Activated CD4-positive, alpha-beta T cell treated with anti-CD3 and anti-CD28 coated beads, Interleukin-2, amount 50 U/mL, for 48 hours (primary cell): ENCODE measurements at regions not wholly inside any gene's neighbourhood (a gene's known extent, or its start where the extent isn't known, plus 50 kb on each side); places are given as distances from the start of the nearest gene placed in this dataset.

Source experiments
- DNase-seq, 2 experiments: peaks; one replicate each; pipeline ENCODE4 v3.0.0-alpha.2; 2020

DNA sequence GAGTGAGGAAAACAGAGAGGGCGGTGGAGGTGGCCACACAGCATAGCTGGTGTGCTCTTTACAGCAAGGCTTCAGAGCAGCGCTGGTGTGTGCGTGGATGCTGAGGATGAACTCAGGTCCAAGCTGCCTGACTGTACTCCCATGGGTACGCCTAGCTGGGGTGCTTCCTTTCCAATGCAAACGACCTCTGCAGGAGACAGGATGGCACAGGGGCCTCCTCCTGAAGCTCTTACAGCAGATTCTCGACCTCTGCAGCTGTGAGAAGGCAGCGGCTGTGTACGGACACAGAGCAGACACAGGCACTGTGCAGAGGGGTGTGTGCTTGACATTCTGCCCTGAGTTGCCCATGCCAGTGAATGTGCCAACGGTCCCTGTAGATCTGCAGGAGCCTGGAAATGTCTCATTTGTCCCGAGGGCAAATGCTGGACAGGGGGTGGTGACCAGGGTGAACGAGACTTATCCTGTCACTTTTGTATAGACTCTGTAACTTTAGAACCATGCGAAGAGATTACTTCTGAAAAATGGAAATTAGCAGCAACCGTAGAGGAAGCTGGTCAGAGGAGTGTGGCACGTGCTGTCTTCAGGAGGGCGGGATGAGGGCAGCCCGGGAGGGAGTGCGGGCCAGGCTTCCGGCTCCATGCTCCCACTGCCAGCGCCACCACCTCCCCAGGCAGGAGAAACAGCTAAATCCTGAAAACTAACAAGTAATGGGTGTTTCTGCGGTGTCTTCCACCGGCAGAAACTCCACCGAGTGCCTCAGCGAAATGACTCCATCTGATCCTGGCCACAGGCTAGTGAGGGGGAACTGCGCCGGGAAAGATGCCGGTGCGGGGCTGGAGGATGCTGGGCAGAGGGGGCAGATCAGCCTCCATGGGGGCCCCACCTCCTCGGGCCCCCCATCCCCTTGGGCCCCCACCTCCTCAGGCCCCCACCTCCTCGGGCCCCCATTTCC is 120.9 kb upstream of the RPS6KA2 start:
- no peak for DNase-seq

DNA sequence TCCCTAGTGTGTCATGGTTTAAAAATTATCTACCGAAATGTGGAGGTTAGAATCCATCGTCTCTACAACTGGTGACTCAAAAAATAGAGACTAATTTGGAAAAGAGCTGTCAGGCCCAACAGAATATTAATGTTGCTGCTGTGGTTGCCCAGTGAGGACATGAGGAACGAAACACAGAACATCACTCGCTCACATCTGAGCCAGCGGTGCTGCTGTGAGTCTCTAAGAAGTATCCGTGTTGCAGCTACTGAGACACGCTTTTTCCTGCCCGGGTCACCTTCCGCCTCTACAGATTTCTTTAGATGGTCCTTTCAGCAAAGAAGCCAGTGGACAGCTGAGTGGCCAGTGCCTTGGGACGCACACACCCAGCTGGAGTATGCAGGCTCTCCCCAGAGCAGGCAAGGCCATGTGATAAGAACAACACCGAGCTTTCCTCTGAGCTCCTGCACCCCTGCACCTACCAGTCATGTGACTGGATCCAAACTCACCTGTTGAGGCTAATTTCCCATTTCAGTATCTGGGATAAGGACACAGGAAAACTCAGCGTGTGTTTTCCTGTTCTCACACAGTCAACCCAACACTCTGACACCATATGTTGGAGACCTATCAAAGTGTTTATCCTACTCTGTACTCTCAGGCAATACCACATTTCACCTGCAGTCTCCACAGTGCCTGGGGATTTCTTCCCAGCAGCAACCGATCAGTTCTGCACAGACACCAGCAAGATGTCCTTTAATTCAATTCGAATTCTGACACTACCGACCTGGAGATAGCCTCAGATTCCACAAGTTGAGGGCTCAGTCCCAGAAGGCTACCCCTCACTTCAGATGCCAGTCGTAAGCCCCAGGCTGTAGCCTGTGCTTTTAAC is 119.0 kb upstream of the RPS6KA2 start:
- DNase-seq, result no peak

DNA sequence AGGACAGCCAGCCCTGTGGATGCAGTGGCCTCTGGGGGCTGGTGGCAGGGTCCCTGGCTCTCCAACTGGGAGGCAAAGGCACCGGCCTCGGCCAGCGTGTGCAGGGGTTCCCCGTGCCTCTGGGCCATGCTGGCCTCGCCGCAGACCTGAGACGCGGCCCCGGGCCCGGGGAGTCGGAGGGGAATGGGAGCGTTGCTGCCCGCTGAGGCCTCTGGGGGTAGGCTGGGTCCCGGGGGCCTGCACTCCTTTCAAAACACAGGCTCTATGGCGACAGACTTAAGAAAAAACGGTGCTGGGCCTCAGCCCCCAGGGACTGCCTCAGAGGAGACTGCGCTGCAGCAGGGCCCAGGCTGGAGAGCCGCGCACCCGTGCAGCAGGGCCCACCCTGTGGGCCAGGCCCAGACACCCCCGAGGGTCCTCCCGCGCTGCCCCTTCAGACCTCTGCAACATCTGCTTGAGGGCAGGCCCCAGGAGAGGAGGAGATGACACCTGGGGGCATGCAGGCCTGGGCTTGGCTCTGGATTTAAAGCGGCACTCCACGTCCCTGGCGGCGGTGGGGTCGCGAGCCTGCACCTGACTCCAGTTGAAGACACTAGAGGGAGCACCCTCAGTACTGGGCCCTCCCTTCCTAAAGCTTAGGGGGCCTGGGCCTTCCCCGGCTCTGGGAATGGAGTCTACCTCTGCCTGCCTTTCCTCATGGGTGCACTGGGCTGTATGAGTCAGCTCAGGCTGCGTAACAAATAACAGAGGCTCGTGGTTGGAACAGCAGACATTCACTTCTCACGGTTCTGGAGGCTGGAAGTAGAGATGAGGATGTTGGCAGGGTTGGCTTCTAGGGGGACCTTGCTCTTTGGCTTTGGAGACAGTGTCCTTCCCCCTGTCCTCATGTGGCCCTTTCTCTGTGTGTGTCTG is 117.4 kb upstream of the RPS6KA2 start:
- no peak for DNase-seq

DNA sequence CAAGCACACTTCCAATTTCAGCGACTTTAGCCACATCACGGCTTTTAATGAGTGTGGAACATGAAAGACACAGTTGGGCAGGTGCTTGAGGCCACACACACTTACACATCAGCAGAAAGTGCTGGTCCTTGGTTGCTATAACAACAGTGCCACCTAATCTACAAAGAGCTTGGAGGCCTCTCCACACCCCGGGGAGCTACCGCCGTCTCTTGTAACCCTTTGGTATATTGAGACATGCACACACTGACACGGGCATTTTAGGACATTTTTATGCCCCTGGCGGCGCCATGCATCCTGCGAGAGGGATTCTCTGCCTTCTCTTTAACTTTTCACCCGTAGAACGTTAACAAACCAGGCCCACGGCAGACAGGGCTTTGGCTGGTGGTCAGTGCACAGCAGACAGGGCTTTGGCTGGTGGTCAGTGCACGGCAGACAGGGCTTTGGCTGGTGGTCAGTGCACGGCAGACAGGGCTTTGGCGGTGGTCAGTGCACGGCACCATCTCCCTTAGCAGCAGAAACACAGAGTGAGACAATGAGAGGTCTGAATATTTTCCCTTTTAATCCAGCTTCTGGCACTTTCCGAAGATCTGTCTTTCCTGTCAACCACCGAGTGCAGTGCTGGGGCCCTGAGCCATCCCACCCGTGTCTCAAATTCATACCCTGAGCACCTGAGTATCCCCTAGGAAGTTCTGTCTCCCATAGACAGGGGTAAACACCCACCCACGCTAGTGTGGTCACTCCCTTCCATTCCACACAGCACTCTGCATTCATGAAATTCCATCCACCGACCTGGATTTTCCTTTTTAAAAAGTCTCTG is 116.6 kb upstream of the RPS6KA2 start:
- no peak for DNase-seq

DNA sequence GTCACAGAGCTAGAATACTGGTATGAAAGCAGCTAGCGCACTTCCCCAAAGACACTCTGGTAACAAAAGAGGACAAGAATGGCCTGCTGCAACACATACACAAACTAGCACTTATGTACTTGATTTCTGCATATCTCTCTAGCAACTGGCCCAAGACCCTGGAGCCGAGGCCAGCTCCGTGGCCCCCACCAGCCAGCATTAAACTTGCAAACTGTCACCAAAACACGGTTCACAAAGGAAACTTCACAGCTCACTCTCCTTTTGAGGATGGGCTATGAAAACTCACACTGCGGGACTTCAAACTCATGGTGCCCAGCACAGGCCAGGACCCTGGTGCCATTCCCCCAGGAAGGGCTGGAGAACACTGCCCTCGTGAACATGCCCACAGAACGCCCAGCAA is 115.9 kb upstream of the RPS6KA2 start:
- no peak for DNase-seq

DNA sequence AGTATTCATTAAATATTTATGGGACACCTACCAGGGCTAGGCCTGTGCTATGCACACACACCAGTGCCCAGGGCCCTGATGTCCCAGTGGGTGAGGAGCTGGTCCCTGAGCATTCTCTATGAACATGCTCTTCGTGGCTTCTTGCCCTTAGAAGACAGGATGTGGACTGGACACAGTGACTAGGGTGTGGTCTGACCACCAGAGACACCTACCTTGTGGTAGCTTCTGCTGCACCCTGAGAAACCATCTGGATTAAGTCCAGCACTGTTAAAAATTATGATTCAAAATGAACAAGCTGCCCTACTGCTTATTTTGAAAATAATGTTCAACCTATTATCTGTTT is 112.9 kb upstream of the RPS6KA2 start:
- DNase-seq, result no peak

DNA sequence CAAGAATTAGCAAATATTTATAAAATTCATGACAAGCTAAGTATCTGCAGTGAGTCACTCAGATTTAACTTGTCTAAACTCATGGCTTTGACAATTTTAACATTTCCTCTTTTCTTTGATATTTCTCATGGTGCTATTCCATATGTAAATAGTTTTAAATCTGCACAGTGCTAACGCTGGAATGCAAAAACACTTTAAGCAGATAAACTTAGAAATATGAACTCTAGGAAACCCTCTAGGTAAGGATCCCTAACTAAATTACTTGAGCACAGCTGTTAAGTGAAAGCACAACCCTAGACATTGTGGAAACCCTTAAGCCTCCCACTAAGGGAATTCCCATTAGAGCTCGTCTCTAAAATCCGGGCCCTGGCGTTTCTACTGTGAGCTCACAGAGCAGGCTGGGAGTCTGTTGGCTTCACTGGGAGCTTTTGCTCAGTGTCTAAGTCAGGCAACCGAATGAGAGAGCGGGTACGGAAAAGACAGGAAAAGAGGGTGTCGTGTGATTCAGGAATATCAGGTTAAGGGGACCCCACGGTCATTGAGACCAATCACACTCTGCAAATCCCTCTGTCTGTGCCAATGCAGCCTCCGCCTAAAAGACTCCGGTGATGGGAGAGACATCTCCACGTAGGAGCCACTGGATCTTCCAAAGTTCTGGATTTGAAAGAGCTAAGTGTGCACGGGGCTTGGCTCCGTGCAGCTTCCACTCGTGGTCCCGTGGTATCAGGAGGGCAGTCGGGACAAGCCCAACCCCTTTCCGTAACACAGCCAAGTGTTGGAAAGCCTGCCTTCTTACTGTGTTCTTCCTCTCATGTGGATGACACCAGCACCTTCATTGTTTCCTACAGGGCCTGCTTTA is 112.3 kb upstream of the RPS6KA2 start:
- DNase-seq, result no peak

DNA sequence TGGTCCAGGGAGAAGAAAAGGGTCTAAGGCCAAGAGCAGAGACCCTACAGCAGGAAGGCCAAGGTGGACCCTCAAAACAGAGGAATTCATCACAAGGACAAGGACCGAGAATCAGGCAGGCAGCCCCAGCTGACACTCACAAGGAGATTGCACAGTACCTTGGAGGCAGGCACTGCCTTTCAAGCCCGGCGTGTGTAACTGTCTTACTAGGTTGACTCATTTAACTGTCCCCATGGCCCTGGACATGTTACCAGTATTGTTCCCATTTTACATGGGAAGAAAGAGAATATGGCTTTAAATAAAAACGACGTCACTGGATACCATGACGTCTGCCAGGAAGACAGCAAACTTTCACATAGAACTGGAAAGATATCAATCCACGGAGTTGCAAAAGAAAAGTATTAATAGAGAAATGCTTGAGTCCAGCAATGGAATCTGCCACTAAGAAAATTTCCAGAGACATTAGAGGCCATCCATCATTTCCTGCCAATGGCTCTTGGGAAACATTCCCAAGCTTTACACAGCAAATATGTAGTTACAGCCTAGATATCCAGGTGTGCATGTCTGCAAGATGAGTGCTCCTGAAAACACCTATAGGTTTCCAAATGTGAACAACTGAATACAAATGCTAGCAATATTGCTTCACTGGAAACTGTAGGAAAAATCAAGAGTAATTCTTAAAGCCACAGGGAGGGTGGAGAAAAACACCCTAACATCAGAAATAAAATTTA is 111.5 kb upstream of the RPS6KA2 start:
- DNase-seq, result no peak

DNA sequence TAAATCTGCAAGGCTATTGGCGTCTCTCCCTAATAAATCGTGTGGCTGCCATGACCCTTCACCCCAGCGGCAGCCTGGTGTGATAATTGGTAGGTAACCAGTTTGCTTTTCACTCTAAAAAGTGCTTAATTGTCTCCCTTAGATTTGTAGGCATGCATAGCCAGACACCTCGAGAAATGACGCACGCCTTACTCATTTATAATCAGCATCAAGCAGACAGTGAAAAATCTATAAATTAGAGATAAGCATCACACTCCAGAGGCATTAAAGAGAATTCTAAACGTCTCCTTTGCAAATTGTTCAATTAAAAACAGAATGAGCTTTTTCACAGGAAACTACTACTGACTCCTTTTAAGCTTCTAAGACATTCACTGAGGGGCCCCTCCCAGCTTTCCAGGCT is 110.2 kb upstream of the RPS6KA2 start:
- DNase-seq, result no peak

DNA sequence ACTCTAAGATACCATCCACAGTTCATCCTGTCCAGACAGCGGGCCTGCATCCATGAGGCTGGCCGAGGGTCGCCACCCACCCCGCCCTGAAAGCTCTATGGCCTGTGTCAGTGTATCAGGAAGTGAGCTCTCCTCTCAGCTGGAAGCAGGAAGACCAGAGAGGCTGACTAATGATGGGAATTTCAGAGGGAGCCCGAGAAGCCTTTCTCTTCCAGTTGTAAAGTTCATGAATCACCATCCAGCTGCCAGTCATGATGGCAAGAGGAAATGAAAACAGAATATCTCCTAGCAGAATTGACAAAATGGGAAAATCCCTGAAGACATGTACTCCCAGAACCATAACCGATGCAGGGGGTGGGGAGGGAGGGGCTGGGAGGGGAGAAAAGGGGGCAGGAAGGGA is 109.6 kb upstream of the RPS6KA2 start:
- DNase-seq, result no peak

DNA sequence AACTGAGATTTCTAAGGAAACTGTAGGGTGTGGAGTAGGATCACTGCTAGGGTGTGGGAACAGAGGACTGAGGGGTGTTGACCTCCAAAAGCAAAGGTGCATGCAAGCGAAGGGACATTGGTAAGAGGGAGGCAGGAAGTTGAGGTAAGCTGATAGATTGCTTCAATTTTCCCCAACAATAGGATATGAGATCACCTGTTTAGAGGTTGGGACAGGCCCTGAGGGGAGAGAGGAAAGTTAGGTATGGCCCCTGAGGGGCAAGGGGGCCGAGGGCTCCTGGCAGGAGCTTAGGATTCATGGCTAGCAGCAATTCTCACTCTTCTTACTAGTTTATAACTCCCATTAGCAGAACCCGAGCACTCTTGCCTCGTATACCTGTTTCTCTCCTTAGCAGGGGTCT is 106.8 kb upstream of the RPS6KA2 start:
- DNase-seq, result no peak

DNA sequence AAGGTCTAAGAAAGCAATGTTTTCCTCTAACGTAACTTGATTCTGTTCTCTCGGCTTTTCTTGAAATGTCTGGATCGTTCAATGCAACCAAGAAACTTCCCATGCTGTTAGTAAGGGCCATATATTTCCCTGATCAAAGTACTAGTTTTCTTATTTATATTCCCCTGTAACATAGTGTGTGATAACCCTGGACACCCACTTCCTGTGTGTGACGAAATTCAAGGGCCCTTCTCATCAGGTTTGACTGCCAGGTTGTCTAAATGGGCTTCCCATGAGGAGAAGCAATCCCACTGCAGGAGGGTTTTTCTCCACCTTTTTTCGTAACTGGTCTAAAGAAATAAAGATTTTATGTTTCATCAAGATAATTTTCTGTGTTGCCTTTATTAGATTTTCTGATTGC is 102.6 kb upstream of the RPS6KA2 start:
- no peak for DNase-seq

DNA sequence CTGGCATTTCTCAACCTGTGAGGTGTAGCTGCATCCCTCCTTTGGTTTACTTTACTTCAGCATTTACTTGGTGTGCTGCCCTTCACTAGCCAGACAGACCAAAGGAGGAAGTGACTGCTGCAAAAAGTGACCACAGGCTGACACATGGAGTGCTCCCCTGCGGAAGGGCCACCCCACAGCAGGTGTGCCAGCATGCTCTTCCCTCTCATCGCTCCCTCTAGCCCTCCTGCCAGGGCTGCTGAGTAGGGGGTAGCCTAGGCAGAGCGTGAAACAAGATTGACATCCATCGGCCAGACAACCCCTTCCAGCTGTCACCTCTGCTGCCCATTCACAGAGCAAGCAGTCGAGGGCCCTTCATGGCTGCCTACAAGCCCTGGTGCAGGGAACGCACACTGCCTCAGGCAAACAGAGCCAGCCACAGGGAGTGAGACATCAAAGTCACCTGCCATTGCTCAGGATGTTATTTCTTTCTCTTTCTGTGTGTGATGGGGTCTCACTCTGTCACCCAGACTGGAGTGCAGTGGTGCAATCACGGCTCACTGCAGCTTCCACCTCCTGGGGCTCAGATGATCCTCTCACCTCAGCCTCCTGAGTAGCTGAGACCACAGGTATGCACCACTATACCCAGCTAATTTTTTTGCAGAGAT is 102.0 kb upstream of the RPS6KA2 start:
- no peak for DNase-seq

DNA sequence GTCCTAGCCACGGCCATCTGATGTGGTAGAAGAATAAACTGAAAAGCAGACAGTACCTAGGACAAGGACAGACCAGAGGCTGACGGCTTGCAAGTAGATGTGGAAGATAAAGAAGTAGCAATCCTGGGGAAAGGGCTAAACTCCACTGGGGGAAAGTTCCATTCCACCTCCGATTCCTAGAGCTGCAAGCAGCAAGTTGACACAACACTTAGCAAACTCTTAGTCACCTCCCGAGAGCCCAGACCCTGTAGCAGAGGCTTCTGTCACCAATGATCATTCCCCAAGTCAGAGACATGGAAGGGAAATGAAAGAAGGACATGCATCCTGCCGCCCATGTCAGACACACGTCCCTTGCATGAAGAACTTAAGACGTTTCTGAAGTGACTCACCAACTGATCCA is 99.2 kb upstream of the RPS6KA2 start:
- no peak for DNase-seq

DNA sequence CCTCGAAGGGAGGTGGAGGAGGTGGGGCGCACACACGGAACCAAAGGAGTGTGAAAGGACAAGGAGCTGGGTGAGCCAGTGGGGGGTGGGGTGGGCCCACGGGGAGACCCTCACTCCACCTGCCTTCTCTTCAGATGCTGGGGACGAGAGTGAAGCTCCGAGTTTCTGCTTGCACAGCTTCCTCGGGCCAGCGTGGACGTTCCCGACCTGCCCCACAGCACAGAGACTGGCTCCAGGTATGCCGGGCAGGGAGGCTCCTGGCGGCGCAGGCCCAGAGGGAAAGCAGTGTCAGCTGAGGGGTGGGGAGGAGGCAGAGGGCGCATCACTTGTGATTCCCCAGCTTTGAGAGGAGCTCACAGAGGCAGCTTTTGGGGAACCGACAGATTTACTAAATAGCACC is 98.5 kb upstream of the RPS6KA2 start:
- no peak for DNase-seq

DNA sequence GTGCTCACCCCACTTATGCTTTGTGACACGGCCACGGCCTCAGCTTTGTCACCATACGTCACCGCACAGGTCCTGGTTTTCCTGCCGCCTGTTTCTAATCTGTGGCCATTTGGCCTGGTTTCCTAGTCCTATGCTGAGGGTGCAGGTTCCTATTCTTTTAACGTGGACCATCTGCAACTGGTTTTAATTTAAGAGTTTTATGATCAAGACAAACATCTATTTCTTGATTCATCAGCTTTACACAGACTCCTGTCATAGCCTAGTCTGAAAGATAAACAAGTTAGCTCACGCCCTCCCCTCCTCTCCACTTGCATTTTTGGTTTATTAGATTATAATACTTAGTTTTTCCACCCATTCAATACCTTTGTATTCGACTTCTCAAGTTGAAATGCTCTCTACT is 97.5 kb upstream of the RPS6KA2 start:
- no peak for DNase-seq

DNA sequence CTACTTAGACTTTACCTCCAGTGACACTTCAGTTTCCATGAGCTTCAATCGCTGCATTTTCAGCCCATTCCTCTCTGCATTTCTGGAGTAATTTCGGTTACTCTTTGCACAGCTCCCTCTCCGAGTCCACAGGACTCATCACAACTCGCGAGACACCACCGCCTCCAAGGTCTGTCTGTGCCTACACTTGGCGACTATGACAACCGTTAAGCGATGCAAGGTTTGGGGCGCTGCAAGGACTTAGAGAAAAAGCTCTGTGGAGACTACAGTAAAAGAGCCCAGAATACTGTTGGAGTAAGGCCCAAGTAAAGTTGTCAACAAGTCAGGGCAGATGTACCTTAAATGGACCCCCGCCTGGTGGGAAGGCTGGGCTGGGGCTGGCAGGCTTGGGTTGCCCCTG is 95.7 kb upstream of the RPS6KA2 start:
- no peak for DNase-seq

DNA sequence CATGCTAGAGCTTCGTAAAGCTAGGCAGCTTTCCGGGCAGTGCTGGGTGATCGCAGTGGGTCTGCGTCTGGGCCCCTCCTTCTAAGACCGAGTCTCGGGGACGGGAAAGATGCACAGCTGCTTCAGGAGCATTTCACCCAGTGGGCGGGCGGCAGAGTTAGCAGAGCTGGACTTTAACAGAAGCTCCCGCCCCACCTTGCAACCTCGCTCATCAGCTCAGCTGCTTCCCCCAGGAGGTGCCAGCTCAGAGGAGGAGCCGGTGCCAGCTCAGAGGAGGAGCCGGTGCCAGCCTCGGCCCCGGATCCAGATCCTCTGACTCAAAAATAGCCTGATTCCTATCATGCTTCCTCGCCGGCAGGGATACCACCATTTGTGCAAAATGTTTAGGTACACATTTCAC is 94.5 kb upstream of the RPS6KA2 start:
- no peak for DNase-seq

DNA sequence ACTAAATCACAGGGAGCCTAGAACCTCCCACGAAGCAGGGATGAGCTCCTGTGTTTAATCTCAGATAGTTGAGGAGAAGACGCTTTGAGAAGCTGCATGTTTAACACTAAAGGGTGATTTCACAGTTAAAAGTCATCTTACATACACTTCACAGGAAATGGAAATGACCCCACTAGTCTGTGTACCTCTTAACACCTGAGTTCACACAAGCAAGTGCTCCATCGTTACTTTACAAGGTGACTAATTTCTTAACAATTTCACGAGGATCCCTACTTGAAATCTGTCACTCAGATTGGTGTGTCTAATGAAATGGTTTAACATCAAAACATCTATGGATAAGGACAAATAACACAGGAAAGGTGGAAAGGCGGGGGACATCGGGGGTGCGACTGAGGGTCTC is 93.8 kb upstream of the RPS6KA2 start:
- no peak for DNase-seq

DNA sequence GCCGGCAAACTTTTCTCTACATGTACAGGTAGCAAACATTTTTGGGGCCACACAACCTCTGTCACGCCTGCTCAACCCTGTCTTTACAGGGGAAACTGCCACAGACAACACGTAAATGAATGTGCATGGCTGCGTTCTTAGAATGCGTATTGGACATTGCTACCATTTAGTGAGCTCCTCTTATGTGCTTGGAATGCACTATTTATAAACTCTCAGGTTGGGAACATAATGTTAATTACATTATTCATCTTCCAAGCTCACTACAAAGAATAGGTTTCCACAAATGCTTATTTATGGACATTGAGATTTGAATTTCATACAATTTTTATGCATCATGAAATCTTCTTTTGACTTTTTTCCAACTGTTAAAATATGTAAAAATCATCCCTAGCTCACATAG is 92.0 kb upstream of the RPS6KA2 start:
- DNase-seq, result no peak
